RWPE2 (cell line): ENCODE measurements at regions not wholly inside any gene's neighbourhood (a gene's known extent, or its start where the extent isn't known, plus 50 kb on each side); places are given as distances from the start of the nearest gene placed in this dataset.

Experiments
- ATAC-seq: fragments of 200-7000 bp; cut with Tn5 transposase; 3 replicates; pipeline ENCODE4 v1.9.1; 2021; ENCODE audit warnings: low read depth
- DNase-seq: peaks from one replicate; pipeline ENCODE4 v3.0.0-alpha.2; 2020; ENCODE audit warnings: low spot score
- H3K27ac ChIP-seq: fragments of 450-650 bp; 2 replicates; pipeline ENCODE4 v1.5.1; 2017; ENCODE audit warnings: mild to moderate bottlenecking; ENCODE audit not compliant: poor library complexity, severe bottlenecking
- H3K27me3 ChIP-seq: fragments of 250-450 bp; sonication (Bioruptor Pico); 2 replicates; pipeline ENCODE4 v1.5.1; 2021; ENCODE audit warnings: mild to moderate bottlenecking, moderate library complexity; ENCODE audit not compliant: insufficient read depth, poor library complexity, severe bottlenecking
- H3K36me3 ChIP-seq: fragments of 250-450 bp; sonication (Bioruptor Pico); 2 replicates; pipeline ENCODE4 v1.5.1; 2020; ENCODE audit warnings: low read depth, mild to moderate bottlenecking, moderate library complexity
- H3K4me1 ChIP-seq: fragments of 250-450 bp; sonication (Bioruptor Pico); 2 replicates; pipeline ENCODE4 v1.5.1; 2021; ENCODE audit warnings: mild to moderate bottlenecking, moderate library complexity; ENCODE audit not compliant: insufficient read depth, poor library complexity, severe bottlenecking
- H3K4me3 ChIP-seq: fragments of 250-450 bp; sonication (Bioruptor Pico); 2 replicates; pipeline ENCODE4 v1.5.1; 2021; ENCODE audit warnings: mild to moderate bottlenecking, moderate library complexity; ENCODE audit not compliant: severe bottlenecking
- H3K9me3 ChIP-seq: fragments of 250-450 bp; sonication (Bioruptor Pico); 2 replicates; pipeline ENCODE4 v1.5.1; 2021; ENCODE audit warnings: mild to moderate bottlenecking, moderate library complexity; ENCODE audit not compliant: severe bottlenecking
- TF ChIP-seq, protein P1 (sequence below): fragments of 450-650 bp; IDR thresholded peaks from one replicate; pipeline ENCODE4 v1.5.1; 2017; ENCODE audit warnings: mild to moderate bottlenecking, moderate library complexity; ENCODE audit not compliant: poor library complexity, severe bottlenecking

- no peak overlapping the region for H3K27ac ChIP-seq
- no peaks in the 10 kb centered on the region for H3K9me3 ChIP-seq
- H3K4me1 ChIP-seq = peaks cover 12% of the 10 kb centered on the region
- ATAC-seq = no peak
- DNase-seq = no peak
- H3K27me3 ChIP-seq = no peaks in the 10 kb centered on the region
- TF ChIP-seq, protein P1, sequence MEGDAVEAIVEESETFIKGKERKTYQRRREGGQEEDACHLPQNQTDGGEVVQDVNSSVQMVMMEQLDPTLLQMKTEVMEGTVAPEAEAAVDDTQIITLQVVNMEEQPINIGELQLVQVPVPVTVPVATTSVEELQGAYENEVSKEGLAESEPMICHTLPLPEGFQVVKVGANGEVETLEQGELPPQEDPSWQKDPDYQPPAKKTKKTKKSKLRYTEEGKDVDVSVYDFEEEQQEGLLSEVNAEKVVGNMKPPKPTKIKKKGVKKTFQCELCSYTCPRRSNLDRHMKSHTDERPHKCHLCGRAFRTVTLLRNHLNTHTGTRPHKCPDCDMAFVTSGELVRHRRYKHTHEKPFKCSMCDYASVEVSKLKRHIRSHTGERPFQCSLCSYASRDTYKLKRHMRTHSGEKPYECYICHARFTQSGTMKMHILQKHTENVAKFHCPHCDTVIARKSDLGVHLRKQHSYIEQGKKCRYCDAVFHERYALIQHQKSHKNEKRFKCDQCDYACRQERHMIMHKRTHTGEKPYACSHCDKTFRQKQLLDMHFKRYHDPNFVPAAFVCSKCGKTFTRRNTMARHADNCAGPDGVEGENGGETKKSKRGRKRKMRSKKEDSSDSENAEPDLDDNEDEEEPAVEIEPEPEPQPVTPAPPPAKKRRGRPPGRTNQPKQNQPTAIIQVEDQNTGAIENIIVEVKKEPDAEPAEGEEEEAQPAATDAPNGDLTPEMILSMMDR = no peak
- no peaks in the 10 kb centered on the region for H3K36me3 ChIP-seq
- H3K4me3 ChIP-seq = no peak overlapping the region
Measured at GRCh38 chrY:7860781-7861614, 949.4 kb upstream of the AMELY start.

GRCh38 chrY:7850191-7850590, 938.6 kb upstream of the AMELY start:
- Histone ChIP-seq H3K9me3 (no peaks in the 10 kb centered on the region), H3K4me1 (no peaks in the 10 kb centered on the region), H3K4me3 (no peak overlapping the region), H3K27ac (no peak overlapping the region), H3K27me3 (no peaks in the 10 kb centered on the region), H3K36me3 (no peaks in the 10 kb centered on the region)
- TF ChIP-seq, protein P1 = no peak
- DNase-seq (no peak), ATAC-seq (no peak)

GRCh38 chrY:7845776-7846175, 934.2 kb upstream of the AMELY start:
- ATAC-seq (no peak), DNase-seq (no peak)
- Histone ChIP-seq H3K4me3 (no peak overlapping the region), H3K27ac (no peak overlapping the region), H3K36me3 (no peaks in the 10 kb centered on the region), H3K9me3 (no peaks in the 10 kb centered on the region), H3K27me3 (no peaks in the 10 kb centered on the region), H3K4me1 (no peaks in the 10 kb centered on the region)
- TF ChIP-seq, protein P1 = no peak

- H3K27me3 ChIP-seq = no peaks in the 10 kb centered on the region
- no peak overlapping the region for H3K27ac ChIP-seq
- TF ChIP-seq, protein P1 = no peak
- no peak for ATAC-seq
- no peaks in the 10 kb centered on the region for H3K9me3 ChIP-seq
- H3K4me3 ChIP-seq = no peak overlapping the region
- DNase-seq = no peak
- peaks cover 11% of the 10 kb centered on the region for H3K4me1 ChIP-seq
- no peaks in the 10 kb centered on the region for H3K36me3 ChIP-seq
Measured at GRCh38 chrY:7837046-7837445, 925.5 kb upstream of the AMELY start.

DNA sequence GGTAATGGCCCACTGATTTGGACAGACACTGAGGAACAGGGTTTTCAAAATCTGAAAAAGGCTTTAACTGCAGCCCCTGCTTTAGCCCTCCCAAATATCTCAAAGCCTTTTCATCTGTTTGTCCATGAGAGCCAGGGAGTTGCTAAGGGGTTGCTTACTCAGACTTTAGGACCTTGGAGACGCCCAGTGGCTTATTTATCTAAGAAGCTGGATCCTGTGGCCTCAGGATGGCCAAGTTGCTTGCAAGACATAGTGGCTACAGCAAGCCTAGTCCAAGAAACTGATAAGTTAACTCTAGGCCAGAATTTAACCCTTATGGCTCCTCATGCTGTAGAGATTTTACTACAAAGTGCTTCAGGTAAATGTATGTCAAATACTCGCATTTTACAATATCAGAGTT, 924.8 kb upstream of the AMELY start:
- no peak for DNase-seq
- H3K27me3 ChIP-seq = no peaks in the 10 kb centered on the region

More for the DNA sequence above, 924.8 kb upstream of the AMELY start:
- no peak for ATAC-seq
- H3K36me3 ChIP-seq = no peaks in the 10 kb centered on the region
- H3K4me1 ChIP-seq = peaks cover 11% of the 10 kb centered on the region
- TF ChIP-seq, protein P1 = no peak
- H3K9me3 ChIP-seq = no peaks in the 10 kb centered on the region
- no peak overlapping the region for H3K27ac ChIP-seq
- H3K4me3 ChIP-seq = no peak overlapping the region
